Esophagus squamous epithelium (tissue), 4 donors: ENCODE measurements at regions not wholly inside any gene's neighbourhood (a gene's known extent, or its start where the extent isn't known, plus 50 kb on each side); places are given as distances from the start of the nearest gene placed in this dataset.

Source experiments
- POLR2A ChIP-seq, 4 donors: fragments of 450-650 bp; IDR thresholded peaks; one replicate each; pipeline ENCODE4 v1.6.1; 2017; ENCODE audit warnings: antibody characterized with exemption in 4 of 4, mild to moderate bottlenecking in 4 of 4, moderate library complexity in 3 of 4
- TF ChIP-seq, protein P1 (sequence below), 6 experiments: fragments of 450-650 bp in 4 of 6; fragments of 200-600 bp in 2 of 6; sonication (generic) in 2 of 6; IDR thresholded peaks; one replicate each; pipeline ENCODE4 v1.5.1; 2016 to 2019; ENCODE audit warnings: antibody characterized with exemption in 6 of 6, mild to moderate bottlenecking in 4 of 6, moderate library complexity in 4 of 6

DNA sequence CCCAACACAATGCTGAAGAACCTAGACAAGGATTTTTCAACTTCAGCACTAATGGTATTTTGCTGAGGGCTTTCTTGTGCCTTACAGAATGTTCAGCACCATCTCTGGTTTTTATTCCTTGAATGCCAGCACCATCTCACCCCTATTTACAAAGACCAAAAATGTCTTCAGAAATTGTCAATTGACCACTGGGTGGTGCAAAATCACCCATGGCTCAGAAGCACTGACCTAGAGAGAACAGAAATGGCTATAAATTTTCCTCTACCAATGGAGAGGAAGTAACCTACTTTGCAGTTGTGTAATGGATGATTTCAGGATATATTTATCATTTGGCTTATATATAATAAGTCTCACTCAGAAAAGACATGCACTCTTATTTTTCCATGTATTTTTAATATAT is 431.0 kb upstream of the IRAK1BP1 start:
- no peak for TF ChIP-seq POLR2A (IDR thresholded peaks at IDR 0.05)
- TF ChIP-seq, protein P1, sequence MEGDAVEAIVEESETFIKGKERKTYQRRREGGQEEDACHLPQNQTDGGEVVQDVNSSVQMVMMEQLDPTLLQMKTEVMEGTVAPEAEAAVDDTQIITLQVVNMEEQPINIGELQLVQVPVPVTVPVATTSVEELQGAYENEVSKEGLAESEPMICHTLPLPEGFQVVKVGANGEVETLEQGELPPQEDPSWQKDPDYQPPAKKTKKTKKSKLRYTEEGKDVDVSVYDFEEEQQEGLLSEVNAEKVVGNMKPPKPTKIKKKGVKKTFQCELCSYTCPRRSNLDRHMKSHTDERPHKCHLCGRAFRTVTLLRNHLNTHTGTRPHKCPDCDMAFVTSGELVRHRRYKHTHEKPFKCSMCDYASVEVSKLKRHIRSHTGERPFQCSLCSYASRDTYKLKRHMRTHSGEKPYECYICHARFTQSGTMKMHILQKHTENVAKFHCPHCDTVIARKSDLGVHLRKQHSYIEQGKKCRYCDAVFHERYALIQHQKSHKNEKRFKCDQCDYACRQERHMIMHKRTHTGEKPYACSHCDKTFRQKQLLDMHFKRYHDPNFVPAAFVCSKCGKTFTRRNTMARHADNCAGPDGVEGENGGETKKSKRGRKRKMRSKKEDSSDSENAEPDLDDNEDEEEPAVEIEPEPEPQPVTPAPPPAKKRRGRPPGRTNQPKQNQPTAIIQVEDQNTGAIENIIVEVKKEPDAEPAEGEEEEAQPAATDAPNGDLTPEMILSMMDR (IDR thresholded peaks at IDR 0.05): no peak
